Sigmoid colon (tissue), 4 donors: ENCODE measurements at regions not wholly inside any gene's neighbourhood (a gene's known extent, or its start where the extent isn't known, plus 50 kb on each side); places are given as distances from the start of the nearest gene placed in this dataset.

Experiments used
- CTCF ChIP-seq, 4 experiments: fragments of 450-650 bp in 3 of 4; fragments of 200-600 bp in 1 of 4; IDR thresholded peaks; one replicate each; pipeline ENCODE4 v1.5.1; 2016 to 2019; ENCODE audit warnings: antibody characterized with exemption in 4 of 4, mild to moderate bottlenecking in 3 of 4, moderate library complexity in 2 of 4
- EP300 ChIP-seq, 4 donors: sonication (generic); formaldehyde crosslinking; IDR thresholded peaks; one replicate each; pipeline ENCODE4 v1.6.1; 2017; ENCODE audit warnings: antibody characterized with exemption in 4 of 4
- POLR2A ChIP-seq, 2 donors: fragments of 450-650 bp; IDR thresholded peaks; one replicate each; pipeline ENCODE4 v1.6.1; 2016; ENCODE audit warnings: antibody characterized with exemption in 2 of 2, mild to moderate bottlenecking in 2 of 2, moderate library complexity in 2 of 2

- TF ChIP-seq CTCF (IDR thresholded peaks at IDR 0.05) (no peak), EP300 (IDR thresholded peaks at IDR 0.05) (no peak), POLR2A (IDR thresholded peaks at IDR 0.05) (no peak)
Measured at GRCh38 chr6:170461111-170461510, 92.0 kb downstream of the PSMB1 start.
